Heart right ventricle (tissue), 16 donors: ENCODE measurements at regions not wholly inside any gene's neighbourhood (a gene's known extent, or its start where the extent isn't known, plus 50 kb on each side); places are given as distances from the start of the nearest gene placed in this dataset.

ENCODE experiments used
- ATAC-seq, 8 donors: fragments of 200-7000 bp; cut with Tn5 transposase; one replicate each; pipeline ENCODE4 v1.9.1; 2020; ENCODE audit warnings: mild to moderate bottlenecking in 8 of 8, moderate library complexity in 8 of 8, moderate number of reproducible peaks in 1 of 8
- DNase-seq, 2 donors: peaks; one replicate each; pipeline ENCODE4 v3.0.0-alpha.2; 2020
- H3K27ac ChIP-seq, 10 donors: fragments of 200-600 bp; sonication (generic) in 2 of 10; one replicate each; pipeline versions ENCODE4 v1.5.0 to v1.8.0; 2020 to 2022; ENCODE audit warnings: mild to moderate bottlenecking in 3 of 10
- H3K27me3 ChIP-seq, 7 donors: fragments of 200-600 bp; one replicate each; pipeline ENCODE4 v1.8.0; 2021 to 2022; ENCODE audit warnings: mild to moderate bottlenecking in 2 of 7
- H3K36me3 ChIP-seq, 9 donors: fragments of 200-600 bp; sonication (generic) in 1 of 9; one replicate each; pipeline versions ENCODE4 v1.5.0 to v1.8.0; 2020 to 2022; ENCODE audit warnings: mild to moderate bottlenecking in 2 of 9
- H3K4me1 ChIP-seq, 9 donors: fragments of 200-600 bp; sonication (generic) in 1 of 9; one replicate each; pipeline versions ENCODE4 v1.5.0 to v1.8.0; 2020 to 2022; ENCODE audit warnings: mild to moderate bottlenecking in 4 of 9
- H3K4me3 ChIP-seq, 10 donors: fragments of 200-600 bp; sonication (generic) in 2 of 10; one replicate each; pipeline versions ENCODE4 v1.5.0 to v1.8.0; 2020 to 2022; ENCODE audit warnings: mild to moderate bottlenecking in 7 of 10, moderate library complexity in 2 of 10
- H3K9me3 ChIP-seq, 11 donors: fragments of 200-600 bp in 10 of 11; sonication (generic) in 2 of 11; one replicate each; pipeline versions ENCODE4 v1.5.0 to v1.8.0; 2013 to 2022; ENCODE audit warnings: mild to moderate bottlenecking in 2 of 11, control low read depth in 1 of 11, moderate library complexity in 1 of 11
- WGBS, 2 donors: extraction: QIAGEN DNeasy Blood & Tissue Kit; methylation state at CpG; one replicate each; pipeline ENCODE4 v1.1.7; 2013; ENCODE audit warnings: inconsistent platforms in 1 of 2; 5-methylcytosine and 5-hydroxymethylcytosine counted together
- intact Hi-C, 10 donors: fragments of 100-400 bp; cut with DNase I; formaldehyde crosslinking; loops; one replicate each; pipeline versions ENCODE4 v1.11.1 to v1.14.2; 2022
- TF ChIP-seq, protein P1 (sequence below), 9 donors: fragments of 200-600 bp; sonication (generic) in 2 of 9; IDR thresholded peaks; one replicate each; pipeline versions ENCODE4 v1.5.0 to v1.8.0; 2021 to 2022; ENCODE audit warnings: antibody characterized with exemption in 9 of 9, mild to moderate bottlenecking in 5 of 9, moderate library complexity in 1 of 9
- donor health status: Arrhythmogenic right ventricular cardiomyopathy.
- donor health status: ischemic (EF 13 %, LVEDD 7.1; RV severe dilation, severe dysfunction).
- donor health status: healthy with polysubstance abuse.
- donor health status: DM: no; HTN: yes; CAD: no.
- donor health status: DM: no; HTN: no; CAD: no.
- donor health status: ischemic (EF 25% LVEDD 6.9; RV normal size, moderate dysfunction).
- donor health status: ischemic (EF 25% LVEDD 5.7; RV mildly dilated, moderate dysfunction).
- donor health status: healthy.
- donor health status: DM: yes; HTN: yes; CAD: no.
- donor health status: Ischemic cardiomyopathy.
- donor health status: ischemic (EF 35%, LVEDD 5.7; RV mildly dilated, moderate dysfunction).
- donor health status: nonischemic (EF 11% LVEDD 7.7; RV severe dilation, severe dysfunction).
- donor health status: DM: yes; HTN: yes; CAD: no.
- donor health status: PGD.
- donor health status: ischemic (EF 29% LVEDD 5.4; RV normal size, mild dysfunction).
- donor health status: nonischemic (EF 23%, LVEDD 6.1; RV moderate dilation, normal function).

DNA sequence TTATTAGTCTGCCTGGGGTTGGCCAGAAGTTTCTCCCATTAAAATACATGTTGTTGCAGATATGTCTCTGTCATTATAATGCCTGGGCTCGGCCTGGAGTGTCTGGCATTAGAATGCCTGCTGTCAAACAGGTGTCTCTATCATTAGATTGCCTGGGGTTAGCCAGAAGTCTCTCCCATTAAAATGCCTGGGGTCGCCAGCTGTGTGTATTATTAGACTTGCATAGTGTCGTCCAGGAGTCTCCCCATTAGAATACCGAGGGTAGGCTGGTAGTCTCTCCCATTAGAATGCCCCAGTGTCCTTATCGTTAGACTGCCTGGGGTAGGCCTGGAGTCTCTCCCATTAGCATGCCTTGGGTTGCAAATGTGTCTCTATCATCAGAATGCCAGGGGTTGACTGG is 2270.8 kb downstream of the TP53TG3F start:
- H3K27me3 ChIP-seq: no peaks in the 10 kb centered on the region
- H3K4me1 ChIP-seq: peaks cover 0 to 34% (median 7%) of the 10 kb centered on the region in 9 donors
- no peaks in the 10 kb centered on the region for H3K36me3 ChIP-seq
- TF ChIP-seq, protein P1, sequence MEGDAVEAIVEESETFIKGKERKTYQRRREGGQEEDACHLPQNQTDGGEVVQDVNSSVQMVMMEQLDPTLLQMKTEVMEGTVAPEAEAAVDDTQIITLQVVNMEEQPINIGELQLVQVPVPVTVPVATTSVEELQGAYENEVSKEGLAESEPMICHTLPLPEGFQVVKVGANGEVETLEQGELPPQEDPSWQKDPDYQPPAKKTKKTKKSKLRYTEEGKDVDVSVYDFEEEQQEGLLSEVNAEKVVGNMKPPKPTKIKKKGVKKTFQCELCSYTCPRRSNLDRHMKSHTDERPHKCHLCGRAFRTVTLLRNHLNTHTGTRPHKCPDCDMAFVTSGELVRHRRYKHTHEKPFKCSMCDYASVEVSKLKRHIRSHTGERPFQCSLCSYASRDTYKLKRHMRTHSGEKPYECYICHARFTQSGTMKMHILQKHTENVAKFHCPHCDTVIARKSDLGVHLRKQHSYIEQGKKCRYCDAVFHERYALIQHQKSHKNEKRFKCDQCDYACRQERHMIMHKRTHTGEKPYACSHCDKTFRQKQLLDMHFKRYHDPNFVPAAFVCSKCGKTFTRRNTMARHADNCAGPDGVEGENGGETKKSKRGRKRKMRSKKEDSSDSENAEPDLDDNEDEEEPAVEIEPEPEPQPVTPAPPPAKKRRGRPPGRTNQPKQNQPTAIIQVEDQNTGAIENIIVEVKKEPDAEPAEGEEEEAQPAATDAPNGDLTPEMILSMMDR (IDR thresholded peaks at IDR 0.05): no peak
- H3K27ac ChIP-seq: no peak overlapping the region
- peaks cover 0 to 92% (median 0%) of the 10 kb centered on the region in 11 donors for H3K9me3 ChIP-seq
- intact Hi-C loops: no loop called here
- H3K4me3 ChIP-seq: no peak overlapping the region
- 38 to 46% methylated on average over 5 of the region's 5 CpGs for WGBS, 2 donors
- ATAC-seq (no peak), DNase-seq (no peak)

DNA sequence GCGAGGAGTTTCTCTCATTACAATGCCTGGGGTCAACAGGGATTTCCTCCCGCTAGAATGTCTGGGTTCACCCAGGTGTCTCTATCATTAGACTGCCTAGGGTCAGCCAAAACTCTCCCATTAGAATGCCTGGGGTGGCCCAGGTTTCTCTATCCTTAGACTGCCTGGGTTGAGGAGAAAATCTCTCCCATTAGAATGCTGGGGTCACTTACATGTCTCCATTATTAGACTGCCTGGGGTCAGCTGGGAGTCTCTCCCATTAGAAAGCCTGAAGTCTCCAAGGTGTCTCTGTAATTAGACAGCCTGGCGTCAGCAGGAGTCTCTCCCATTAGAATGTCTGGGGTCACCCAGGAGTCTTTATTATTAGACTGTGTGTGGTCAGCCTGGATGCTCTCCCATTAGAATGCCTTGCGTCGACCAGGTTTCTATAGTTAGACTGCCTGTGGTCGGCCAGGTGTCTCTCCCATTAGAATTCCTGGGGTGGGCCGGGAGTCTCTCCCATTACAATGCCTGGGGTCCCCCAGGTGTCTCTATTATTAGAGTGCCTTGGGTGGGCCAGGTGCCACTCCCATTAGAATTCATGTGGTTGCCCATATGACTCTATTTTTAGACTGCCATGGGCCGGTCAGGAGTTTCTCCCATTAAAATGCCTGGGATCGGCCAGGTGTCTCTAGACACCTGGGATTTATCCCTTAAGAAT is 2272.1 kb downstream of the TP53TG3F start:
- H3K27ac ChIP-seq: no peak overlapping the region
- peaks cover 0 to 94% (median 0%) of the 10 kb centered on the region in 11 donors for H3K9me3 ChIP-seq
- DNase-seq (no peak), ATAC-seq (no peak)
- TF ChIP-seq, protein P1 (IDR thresholded peaks at IDR 0.05): no peak
- WGBS, 2 donors: 72 to 78% methylated on average over 9 of the region's 9 CpGs
- no peaks in the 10 kb centered on the region for H3K36me3 ChIP-seq
- intact Hi-C loops: no loop called here
- H3K27me3 ChIP-seq: no peaks in the 10 kb centered on the region
- H3K4me3 ChIP-seq: no peak overlapping the region
- peaks cover 0 to 21% (median 2%) of the 10 kb centered on the region in 9 donors for H3K4me1 ChIP-seq

DNA sequence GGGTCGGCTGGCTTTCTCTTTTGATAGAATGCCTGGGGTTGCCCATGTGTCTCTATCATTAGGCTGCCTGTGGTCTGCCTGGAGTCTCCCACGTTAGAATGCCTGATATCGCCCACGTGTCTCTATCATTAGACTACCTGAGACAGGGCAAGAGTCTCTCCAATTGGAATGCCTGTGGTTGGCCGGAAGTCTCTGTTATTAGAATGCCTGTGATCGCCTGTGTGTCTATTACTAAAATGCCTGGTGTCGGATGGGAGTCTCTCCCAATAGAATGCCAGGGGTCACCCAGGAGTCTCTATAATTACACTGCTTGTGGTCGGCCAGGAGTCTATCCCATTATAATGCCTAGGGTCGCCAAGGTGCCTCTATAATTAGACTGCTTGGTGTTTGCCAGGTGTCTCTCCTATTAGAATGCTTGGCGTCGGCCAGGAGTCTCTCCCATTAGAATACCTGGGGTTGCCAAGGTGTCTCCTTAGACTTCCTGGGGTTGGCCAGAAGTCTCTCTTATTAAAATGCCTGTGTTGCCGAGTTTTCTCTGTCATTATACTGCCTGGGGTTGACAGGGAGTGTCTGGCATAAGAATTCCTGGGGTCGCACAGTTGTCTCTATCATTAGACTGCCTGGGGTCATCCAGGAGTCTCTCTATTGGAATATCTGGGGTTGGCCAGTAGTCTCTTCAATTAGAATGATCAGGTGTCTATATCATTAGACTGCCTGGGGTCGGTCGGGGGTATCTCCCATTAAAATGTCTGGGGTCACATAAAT is 2272.8 kb downstream of the TP53TG3F start:
- DNase-seq: no peak
- H3K27ac ChIP-seq: no peak overlapping the region
- peaks cover 0 to 14% (median 2%) of the 10 kb centered on the region in 9 donors for H3K4me1 ChIP-seq

DNA sequence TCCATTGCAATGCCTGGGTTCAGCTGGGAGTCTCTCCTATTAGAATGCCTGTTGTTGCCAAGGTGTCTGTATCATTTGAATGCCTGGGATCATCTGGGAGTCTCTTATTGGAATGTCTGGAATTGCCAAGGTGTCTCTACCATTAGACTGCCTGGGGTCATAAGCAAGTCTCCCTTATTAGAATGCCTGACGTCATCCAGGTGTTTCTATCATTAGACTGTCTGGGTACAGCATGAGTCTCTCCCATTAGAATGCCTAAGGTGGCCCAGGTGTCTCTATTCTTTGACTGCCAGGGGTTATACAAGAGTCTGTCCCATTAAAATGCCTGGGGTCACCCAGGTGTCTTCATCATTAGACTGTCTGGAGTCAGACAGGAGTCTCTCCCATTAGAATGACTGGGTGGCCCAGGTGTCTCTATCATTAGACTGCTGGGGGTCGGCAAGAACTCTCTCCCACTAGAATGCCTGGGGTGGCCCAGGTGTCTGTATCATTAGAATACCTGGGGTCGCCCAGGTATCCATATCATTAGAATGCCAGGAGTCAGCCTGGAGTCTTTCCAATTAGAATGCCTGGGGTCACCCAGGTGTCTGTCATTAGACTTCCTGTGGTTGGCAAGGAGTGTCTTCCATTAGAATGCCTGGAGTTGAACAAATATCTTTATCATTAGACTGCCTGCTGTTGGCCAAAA is 2274.0 kb downstream of the TP53TG3F start:
- Histone ChIP-seq H3K27ac (no peak overlapping the region), H3K27me3 (no peaks in the 10 kb centered on the region), H3K4me3 (no peak overlapping the region), H3K36me3 (no peaks in the 10 kb centered on the region), H3K4me1 (peaks cover 0 to 12% (median 2%) of the 10 kb centered on the region in 9 donors), H3K9me3 (peaks cover 0 to 75% (median 0%) of the 10 kb centered on the region in 11 donors)
- ATAC-seq (no peak), DNase-seq (no peak)
- TF ChIP-seq, protein P1 (IDR thresholded peaks at IDR 0.05): no peak
- intact Hi-C loops: no loop called here
- 36 to 38% methylated on average over 3 of the region's 3 CpGs for WGBS, 2 donors

More for the DNA sequence above, 2272.8 kb downstream of the TP53TG3F start:
- Histone ChIP-seq H3K36me3 (no peaks in the 10 kb centered on the region), H3K9me3 (peaks cover 0 to 87% (median 0%) of the 10 kb centered on the region in 11 donors), H3K27me3 (no peaks in the 10 kb centered on the region), H3K4me3 (no peak overlapping the region)
- intact Hi-C loops: no loop called here
- WGBS, 2 donors: 66 to 67% methylated on average over 15 of the region's 15 CpGs
- TF ChIP-seq, protein P1 (IDR thresholded peaks at IDR 0.05): no peak
- ATAC-seq: no peak
